HEK293 (cell line): ENCODE measurements at regions not wholly inside any gene's neighbourhood (a gene's known extent, or its start where the extent isn't known, plus 50 kb on each side); places are given as distances from the start of the nearest gene placed in this dataset.

Experiments
- CTCF ChIA-PET: fragments of 350-600 bp; formaldehyde crosslinking; extraction: SDS; loops from one replicate; lab custom pipeline; 2021; ENCODE audit warnings: antibody characterized with exemption; lab: Yijun Ruan, JAX
- POLR2A ChIA-PET: fragments of 300-600 bp; formaldehyde crosslinking; extraction: SDS; loops from one replicate; lab custom pipeline; 2020; ENCODE audit warnings: antibody characterized with exemption, inconsistent platforms; lab: Yijun Ruan, JAX
- H3K27ac ChIP-seq: fragments of 200-500 bp; sonication (Bioruptor generic); 2 replicates; pipeline ENCODE4 v1.5.1; 2014; ENCODE audit warnings: low read depth, low read length, control low read depth, inconsistent platforms; ENCODE audit errors: extremely low read depth
- H3K36me3 ChIP-seq, 2 experiments: fragments of 200-500 bp in 1 of 2; sonication (Bioruptor generic) in 1 of 2; 1 replicate in 1 of 2; 2 replicates in 1 of 2; pipeline ENCODE4 v1.5.1; 2014 to 2017; ENCODE audit warnings: inconsistent platforms in 2 of 2, low read length in 2 of 2; ENCODE audit not compliant: control insufficient read depth in 2 of 2, insufficient read depth in 1 of 2
- H3K4me1 ChIP-seq: fragments of 200-500 bp; sonication (Bioruptor generic); 2 replicates; pipeline ENCODE4 v1.5.1; 2014; ENCODE audit warnings: mild to moderate bottlenecking, low read length, inconsistent platforms; ENCODE audit not compliant: control insufficient read depth, insufficient read depth
- H3K4me3 ChIP-seq: 2 replicates; pipeline ENCODE4 v1.5.1; 2011; ENCODE audit warnings: low read depth, mild to moderate bottlenecking, control low read depth, low read length, moderate library complexity
- H3K9me3 ChIP-seq: fragments of 200-500 bp; sonication (Bioruptor generic); 2 replicates; pipeline ENCODE4 v1.5.1; 2014; ENCODE audit warnings: low read depth, low read length, inconsistent platforms; ENCODE audit not compliant: control insufficient read depth, insufficient read depth
- BCL6B ChIP-seq: fragments of 450-650 bp; formaldehyde crosslinking; IDR thresholded peaks from 2 replicates; pipeline ENCODE4 v1.5.1; 2017; ENCODE audit warnings: missing biosample characterization, missing genetic modification characterization
- KLF7 ChIP-seq: fragments of 450-650 bp; formaldehyde crosslinking; IDR thresholded peaks from 2 replicates; pipeline ENCODE4 v1.5.1; 2016; ENCODE audit warnings: missing biosample characterization, missing genetic modification characterization, borderline replicate concordance
- KLF8 ChIP-seq: fragments of 450-650 bp; formaldehyde crosslinking; IDR thresholded peaks from 2 replicates; pipeline ENCODE4 v1.5.1; 2016; ENCODE audit warnings: missing biosample characterization, missing genetic modification characterization
- KLF9 ChIP-seq: fragments of 450-650 bp; formaldehyde crosslinking; IDR thresholded peaks from 2 replicates; pipeline ENCODE4 v1.5.1; 2016; ENCODE audit warnings: missing biosample characterization, missing genetic modification characterization, low read depth
- REST ChIP-seq: fragments of 450-650 bp; formaldehyde crosslinking; IDR thresholded peaks from 2 replicates; pipeline ENCODE4 v1.5.1; 2016; ENCODE audit warnings: missing biosample characterization, missing genetic modification characterization
- SCRT1 ChIP-seq: fragments of 450-650 bp; formaldehyde crosslinking; IDR thresholded peaks from 2 replicates; pipeline ENCODE4 v1.5.1; 2016; ENCODE audit warnings: missing biosample characterization, missing genetic modification characterization, borderline replicate concordance
- WT1 ChIP-seq: fragments of 450-650 bp; formaldehyde crosslinking; IDR thresholded peaks from 2 replicates; pipeline ENCODE4 v1.5.1; 2016; ENCODE audit warnings: missing biosample characterization, missing genetic modification characterization
- ZBTB10 ChIP-seq: fragments of 450-650 bp; formaldehyde crosslinking; IDR thresholded peaks from 2 replicates; pipeline ENCODE4 v1.5.1; 2016; ENCODE audit warnings: missing biosample characterization, missing genetic modification characterization
- ZBTB17 ChIP-seq: fragments of 450-650 bp; formaldehyde crosslinking; IDR thresholded peaks from 2 replicates; pipeline ENCODE4 v1.5.1; 2016; ENCODE audit warnings: missing biosample characterization, missing genetic modification characterization
- ZBTB6 ChIP-seq: fragments of 450-650 bp; formaldehyde crosslinking; IDR thresholded peaks from 2 replicates; pipeline ENCODE4 v1.5.1; 2017; ENCODE audit warnings: missing biosample characterization, missing genetic modification characterization
- ZBTB8A ChIP-seq: fragments of 450-650 bp; formaldehyde crosslinking; IDR thresholded peaks from 2 replicates; pipeline ENCODE4 v1.5.1; 2016; ENCODE audit warnings: missing biosample characterization, missing genetic modification characterization
- ZNF140 ChIP-seq: fragments of 450-650 bp; formaldehyde crosslinking; IDR thresholded peaks from 2 replicates; pipeline ENCODE4 v1.5.1; 2016; ENCODE audit warnings: missing biosample characterization, missing genetic modification characterization
- ZNF398 ChIP-seq: fragments of 450-650 bp; formaldehyde crosslinking; IDR thresholded peaks from 2 replicates; pipeline ENCODE4 v1.5.1; 2017; ENCODE audit warnings: missing biosample characterization, missing genetic modification characterization
- ZNF426 ChIP-seq: fragments of 450-650 bp; formaldehyde crosslinking; IDR thresholded peaks from 2 replicates; pipeline ENCODE4 v1.5.1; 2017; ENCODE audit warnings: missing biosample characterization, missing genetic modification characterization, mild to moderate bottlenecking, inconsistent platforms, moderate library complexity
- ZNF518A ChIP-seq: fragments of 450-650 bp; formaldehyde crosslinking; conservative IDR thresholded peaks from 2 replicates; pipeline ENCODE4 v1.5.1; 2016; ENCODE audit warnings: low read depth, missing biosample characterization, missing genetic modification characterization
- ZNF621 ChIP-seq: fragments of 450-650 bp; formaldehyde crosslinking; IDR thresholded peaks from 2 replicates; pipeline ENCODE4 v1.5.1; 2017; ENCODE audit warnings: missing biosample characterization, missing genetic modification characterization
- ZNF623 ChIP-seq: fragments of 450-650 bp; formaldehyde crosslinking; IDR thresholded peaks from 2 replicates; pipeline ENCODE4 v1.5.1; 2016; ENCODE audit warnings: missing biosample characterization, missing genetic modification characterization
- ZNF670 ChIP-seq: fragments of 450-650 bp; formaldehyde crosslinking; IDR thresholded peaks from 2 replicates; pipeline ENCODE4 v1.5.1; 2016; ENCODE audit warnings: missing biosample characterization, missing genetic modification characterization, low read depth
- ZSCAN23 ChIP-seq: fragments of 450-650 bp; formaldehyde crosslinking; IDR thresholded peaks from 2 replicates; pipeline ENCODE4 v1.5.1; 2016; ENCODE audit warnings: missing biosample characterization, missing genetic modification characterization

- TF ChIP-seq ZNF518A (tag by site-specific recombination) (peak; percentile 73), ZNF623 (tag by site-specific recombination) (peak; percentile 46), ZNF426 (tag by site-specific recombination) (peak; percentile 66), ZBTB8A (tag by site-specific recombination) (peak; percentile 54; the same call in 1 of the 2 replicates), ZNF140 (tag by site-specific recombination) (peak; percentile 45; the same call in 1 of the 2 replicates), REST (0 out of 2 replicates have a peak, but pooled peaks have one; percentile 36)
Observed at GRCh38 chr5:158227314-158227713, 368.4 kb upstream of the CLINT1 start (continued).

GRCh38 chr5:158226496-158226895 is 367.6 kb upstream of the CLINT1 start:
- Histone ChIP-seq H3K4me3 (no peak overlapping the region), H3K36me3 (no peaks in the 10 kb centered on the region), H3K9me3 (no peaks in the 10 kb centered on the region), H3K27ac (no peak overlapping the region), H3K4me1 (no peaks in the 10 kb centered on the region)
- CTCF ChIA-PET = interaction anchor here (1.8 kb wide), 1 partner anchor 51 kb away, joined by 6 read pairs; no protein-coding TSS in a partner anchor
- POLR2A ChIA-PET = interaction anchor here (0.7 kb wide), 1 partner anchor 22 kb away, joined by 6 read pairs; no protein-coding TSS in a partner anchor
- TF ChIP-seq ZSCAN23 (tag by site-specific recombination) (no peak), ZNF621 (tag by site-specific recombination) (no peak), ZBTB17 (tag by site-specific recombination) (no peak), ZNF670 (tag by site-specific recombination) (no peak), ZNF398 (tag by site-specific recombination) (no peak), KLF7 (tag by site-specific recombination) (no peak), KLF8 (no peak), ZBTB6 (no peak), KLF9 (tag by site-specific recombination) (no peak), WT1 (tag by site-specific recombination) (no peak), SCRT1 (no peak), ZBTB10 (no peak), BCL6B (tag by site-specific recombination) (no peak)
